Heart right ventricle (tissue), 16 donors: ENCODE measurements at regions not wholly inside any gene's neighbourhood (a gene's known extent, or its start where the extent isn't known, plus 50 kb on each side); places are given as distances from the start of the nearest gene placed in this dataset.
"Not testable (repeated sequence)": the region's sequence is repeated elsewhere in the genome, so short reads cannot be mapped to it uniquely, and the experiment has no call there.

Experiments
- ATAC-seq, 8 donors: fragments of 200-7000 bp; cut with Tn5 transposase; one replicate each; pipeline ENCODE4 v1.9.1; 2020; ENCODE audit warnings: mild to moderate bottlenecking in 8 of 8, moderate library complexity in 8 of 8, moderate number of reproducible peaks in 1 of 8
- DNase-seq, 2 donors: peaks; one replicate each; pipeline ENCODE4 v3.0.0-alpha.2; 2020
- H3K27ac ChIP-seq, 10 donors: fragments of 200-600 bp; sonication (generic) in 2 of 10; one replicate each; pipeline versions ENCODE4 v1.5.0 to v1.8.0; 2020 to 2022; ENCODE audit warnings: mild to moderate bottlenecking in 3 of 10
- H3K27me3 ChIP-seq, 7 donors: fragments of 200-600 bp; one replicate each; pipeline ENCODE4 v1.8.0; 2021 to 2022; ENCODE audit warnings: mild to moderate bottlenecking in 2 of 7
- H3K36me3 ChIP-seq, 9 donors: fragments of 200-600 bp; sonication (generic) in 1 of 9; one replicate each; pipeline versions ENCODE4 v1.5.0 to v1.8.0; 2020 to 2022; ENCODE audit warnings: mild to moderate bottlenecking in 2 of 9
- H3K4me1 ChIP-seq, 9 donors: fragments of 200-600 bp; sonication (generic) in 1 of 9; one replicate each; pipeline versions ENCODE4 v1.5.0 to v1.8.0; 2020 to 2022; ENCODE audit warnings: mild to moderate bottlenecking in 4 of 9
- H3K4me3 ChIP-seq, 10 donors: fragments of 200-600 bp; sonication (generic) in 2 of 10; one replicate each; pipeline versions ENCODE4 v1.5.0 to v1.8.0; 2020 to 2022; ENCODE audit warnings: mild to moderate bottlenecking in 7 of 10, moderate library complexity in 2 of 10
- H3K9me3 ChIP-seq, 11 donors: fragments of 200-600 bp in 10 of 11; sonication (generic) in 2 of 11; one replicate each; pipeline versions ENCODE4 v1.5.0 to v1.8.0; 2013 to 2022; ENCODE audit warnings: mild to moderate bottlenecking in 2 of 11, control low read depth in 1 of 11, moderate library complexity in 1 of 11
- WGBS, 2 donors: extraction: QIAGEN DNeasy Blood & Tissue Kit; methylation state at CpG; one replicate each; pipeline ENCODE4 v1.1.7; 2013; ENCODE audit warnings: inconsistent platforms in 1 of 2; 5-methylcytosine and 5-hydroxymethylcytosine counted together
- intact Hi-C, 10 donors: fragments of 100-400 bp; cut with DNase I; formaldehyde crosslinking; loops; one replicate each; pipeline versions ENCODE4 v1.11.1 to v1.14.2; 2022
- TF ChIP-seq, protein P1 (sequence below), 9 donors: fragments of 200-600 bp; sonication (generic) in 2 of 9; IDR thresholded peaks; one replicate each; pipeline versions ENCODE4 v1.5.0 to v1.8.0; 2021 to 2022; ENCODE audit warnings: antibody characterized with exemption in 9 of 9, mild to moderate bottlenecking in 5 of 9, moderate library complexity in 1 of 9
- donor health status: Arrhythmogenic right ventricular cardiomyopathy.
- donor health status: ischemic (EF 13 %, LVEDD 7.1; RV severe dilation, severe dysfunction).
- donor health status: healthy with polysubstance abuse.
- donor health status: DM: no; HTN: yes; CAD: no.
- donor health status: DM: no; HTN: no; CAD: no.
- donor health status: ischemic (EF 25% LVEDD 6.9; RV normal size, moderate dysfunction).
- donor health status: ischemic (EF 25% LVEDD 5.7; RV mildly dilated, moderate dysfunction).
- donor health status: healthy.
- donor health status: DM: yes; HTN: yes; CAD: no.
- donor health status: Ischemic cardiomyopathy.
- donor health status: ischemic (EF 35%, LVEDD 5.7; RV mildly dilated, moderate dysfunction).
- donor health status: nonischemic (EF 11% LVEDD 7.7; RV severe dilation, severe dysfunction).
- donor health status: DM: yes; HTN: yes; CAD: no.
- donor health status: PGD.
- donor health status: ischemic (EF 29% LVEDD 5.4; RV normal size, mild dysfunction).
- donor health status: nonischemic (EF 23%, LVEDD 6.1; RV moderate dilation, normal function).

DNA sequence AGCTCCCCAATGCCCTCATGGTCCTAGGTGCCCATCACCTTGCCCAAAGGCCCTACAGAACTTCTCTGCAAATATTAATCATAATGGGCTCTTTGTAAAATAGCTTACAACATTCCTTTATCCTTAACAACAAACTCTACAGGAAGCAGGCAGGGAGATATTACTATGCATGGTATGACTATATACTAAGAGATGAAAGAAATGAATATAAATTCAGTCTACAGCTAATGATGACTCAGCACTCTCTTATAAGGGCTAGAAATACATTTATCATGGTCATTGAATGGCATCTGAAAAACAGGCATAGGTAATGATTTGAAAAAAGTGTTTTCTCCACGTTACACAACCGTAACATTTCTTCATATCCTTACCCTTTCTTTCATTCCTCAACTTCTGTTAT lies 254.8 kb upstream of the DSEL start:
- no peaks in the 10 kb centered on the region for H3K36me3 ChIP-seq
- no peaks in the 10 kb centered on the region for H3K9me3 ChIP-seq
- WGBS, 2 donors = 81 to 88% methylated on average over 2 of the region's 2 CpGs
- intact Hi-C loops = no loop called here
- no peaks in the 10 kb centered on the region for H3K27me3 ChIP-seq
- no peaks in the 10 kb centered on the region for H3K4me1 ChIP-seq
- DNase-seq (no peak), ATAC-seq (no peak)
- H3K27ac ChIP-seq = no peak overlapping the region
- TF ChIP-seq, protein P1, sequence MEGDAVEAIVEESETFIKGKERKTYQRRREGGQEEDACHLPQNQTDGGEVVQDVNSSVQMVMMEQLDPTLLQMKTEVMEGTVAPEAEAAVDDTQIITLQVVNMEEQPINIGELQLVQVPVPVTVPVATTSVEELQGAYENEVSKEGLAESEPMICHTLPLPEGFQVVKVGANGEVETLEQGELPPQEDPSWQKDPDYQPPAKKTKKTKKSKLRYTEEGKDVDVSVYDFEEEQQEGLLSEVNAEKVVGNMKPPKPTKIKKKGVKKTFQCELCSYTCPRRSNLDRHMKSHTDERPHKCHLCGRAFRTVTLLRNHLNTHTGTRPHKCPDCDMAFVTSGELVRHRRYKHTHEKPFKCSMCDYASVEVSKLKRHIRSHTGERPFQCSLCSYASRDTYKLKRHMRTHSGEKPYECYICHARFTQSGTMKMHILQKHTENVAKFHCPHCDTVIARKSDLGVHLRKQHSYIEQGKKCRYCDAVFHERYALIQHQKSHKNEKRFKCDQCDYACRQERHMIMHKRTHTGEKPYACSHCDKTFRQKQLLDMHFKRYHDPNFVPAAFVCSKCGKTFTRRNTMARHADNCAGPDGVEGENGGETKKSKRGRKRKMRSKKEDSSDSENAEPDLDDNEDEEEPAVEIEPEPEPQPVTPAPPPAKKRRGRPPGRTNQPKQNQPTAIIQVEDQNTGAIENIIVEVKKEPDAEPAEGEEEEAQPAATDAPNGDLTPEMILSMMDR (IDR thresholded peaks at IDR 0.05) = no peak
- H3K4me3 ChIP-seq = no peak overlapping the region

DNA sequence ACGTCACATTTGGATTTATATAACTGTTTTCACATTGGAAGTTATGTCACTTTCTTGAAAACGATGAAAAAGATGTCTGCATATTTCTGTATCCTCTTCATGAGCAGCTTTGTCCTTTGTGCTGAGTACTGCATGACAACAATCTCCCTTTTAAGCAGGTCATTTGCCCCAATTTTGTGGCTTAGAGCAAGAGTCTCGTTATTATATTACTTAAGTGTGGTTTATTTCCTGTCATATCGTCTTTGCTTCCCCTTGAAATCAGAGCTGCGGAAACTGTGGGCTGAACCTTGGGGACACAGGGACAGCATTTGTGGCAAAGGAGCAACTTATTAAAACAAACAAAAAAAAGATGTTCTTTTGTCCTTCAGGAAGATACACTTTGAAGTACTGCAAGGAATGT lies 254.0 kb upstream of the DSEL start:
- intact Hi-C loops = no loop called here
- TF ChIP-seq, protein P1 (IDR thresholded peaks at IDR 0.05) = no peak
- Histone ChIP-seq H3K9me3 (no peaks in the 10 kb centered on the region), H3K27me3 (no peaks in the 10 kb centered on the region), H3K4me3 (no peak overlapping the region), H3K4me1 (no peaks in the 10 kb centered on the region), H3K36me3 (no peaks in the 10 kb centered on the region), H3K27ac (no peak overlapping the region)
- 46 to 57% methylated on average over 5 of the region's 5 CpGs for WGBS, 2 donors
- DNase-seq (no peak), ATAC-seq (no peak)

DNA sequence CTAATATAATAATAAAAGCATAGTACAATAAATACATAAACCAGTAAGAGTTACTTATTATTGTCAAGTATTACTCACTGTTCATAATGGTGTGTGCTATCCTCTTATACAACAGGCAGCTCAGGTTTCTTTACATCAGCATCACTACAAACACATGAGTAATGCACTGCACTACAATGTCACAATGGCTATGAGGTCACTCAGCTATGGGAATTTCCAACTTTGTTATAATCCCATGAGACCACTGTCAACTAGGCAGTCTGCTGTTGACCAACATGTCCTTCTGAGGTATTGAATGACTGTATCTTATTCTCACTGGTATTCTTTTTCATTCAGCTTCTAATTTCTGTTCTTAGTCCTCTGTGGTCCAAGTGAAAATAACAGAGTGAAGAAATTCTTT lies 250.4 kb upstream of the DSEL start:
- ATAC-seq = no peak
- intact Hi-C loops = no loop called here
- H3K9me3 ChIP-seq = no peaks in the 10 kb centered on the region
- no peak for DNase-seq
- H3K4me3 ChIP-seq = no peak overlapping the region
- H3K4me1 ChIP-seq = no peaks in the 10 kb centered on the region
- no peaks in the 10 kb centered on the region for H3K27me3 ChIP-seq
- H3K36me3 ChIP-seq = no peaks in the 10 kb centered on the region
- TF ChIP-seq, protein P1 (IDR thresholded peaks at IDR 0.05) = no peak
- H3K27ac ChIP-seq = no peak overlapping the region

DNA sequence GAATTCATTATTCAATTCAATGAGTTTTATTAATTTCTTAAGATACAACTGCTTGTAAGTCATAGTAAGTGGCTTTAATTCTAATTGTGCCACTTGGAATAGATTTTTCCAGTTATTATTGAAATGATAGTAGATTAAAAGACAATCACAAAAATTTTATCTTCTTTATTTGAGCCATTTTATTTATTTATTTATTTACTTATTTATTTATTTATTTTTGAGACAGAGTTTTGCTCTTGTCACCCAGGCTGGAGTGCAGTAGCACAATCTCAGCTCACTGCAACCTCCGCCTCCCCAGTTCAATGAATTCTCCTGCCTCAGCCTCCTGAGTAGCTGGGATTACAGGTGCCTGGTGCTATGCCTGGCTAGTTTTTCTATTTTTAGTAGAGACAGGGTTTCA lies 235.7 kb upstream of the DSEL start:
- not testable (repeated sequence) for ATAC-seq, H3K27ac ChIP-seq, H3K4me3 ChIP-seq, DNase-seq, H3K36me3 ChIP-seq, H3K27me3 ChIP-seq, H3K4me1 ChIP-seq
- H3K9me3 ChIP-seq = peaks cover 0 to 18% (median 4%) of the 10 kb centered on the region in 11 donors
- intact Hi-C loops = loop anchor here in 1 of 10 donors (10.0 kb wide), 1 partner anchor 63 kb away; no protein-coding TSS in a partner anchor
- WGBS, 2 donors = 96 to 100% methylated on average over 1 of the region's 1 CpG

DNA sequence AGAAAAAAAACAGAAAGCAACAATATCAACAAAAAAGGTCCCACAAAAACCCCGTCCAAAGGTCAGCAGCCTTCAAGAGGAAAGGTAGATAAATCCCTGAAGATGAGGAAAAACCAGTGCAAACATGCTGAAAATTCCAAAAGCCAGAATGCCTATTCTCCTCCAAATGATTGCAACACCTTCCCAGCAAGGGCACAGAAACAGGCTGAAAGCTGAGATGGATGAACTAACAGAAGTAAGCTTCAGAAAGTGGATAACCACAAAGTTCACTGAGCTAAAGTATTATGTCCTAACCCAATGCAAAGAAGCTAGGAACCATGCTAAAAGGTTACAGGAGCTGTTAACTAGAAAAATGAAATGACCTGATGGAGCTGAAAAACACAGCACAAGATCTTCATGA lies 226.4 kb upstream of the DSEL start:
- H3K36me3 ChIP-seq = no peaks in the 10 kb centered on the region
- DNase-seq = no peak
- no peaks in the 10 kb centered on the region for H3K27me3 ChIP-seq
- no peaks in the 10 kb centered on the region for H3K4me1 ChIP-seq
- H3K27ac ChIP-seq = no peak overlapping the region
- 78 to 89% methylated on average over 1 of the region's 1 CpG for WGBS, 2 donors
- TF ChIP-seq, protein P1 (IDR thresholded peaks at IDR 0.05) = no peak
- peaks cover 0 to 62% (median 29%) of the 10 kb centered on the region in 11 donors for H3K9me3 ChIP-seq
- no peak for ATAC-seq
- intact Hi-C loops = no loop called here
- no peak overlapping the region for H3K4me3 ChIP-seq
